ENCODE measurements at regions not wholly inside any gene's neighbourhood (a gene's known extent, or its start where the extent isn't known, plus 50 kb on each side); places are given as distances from the start of the nearest gene placed in this dataset.

DNA sequence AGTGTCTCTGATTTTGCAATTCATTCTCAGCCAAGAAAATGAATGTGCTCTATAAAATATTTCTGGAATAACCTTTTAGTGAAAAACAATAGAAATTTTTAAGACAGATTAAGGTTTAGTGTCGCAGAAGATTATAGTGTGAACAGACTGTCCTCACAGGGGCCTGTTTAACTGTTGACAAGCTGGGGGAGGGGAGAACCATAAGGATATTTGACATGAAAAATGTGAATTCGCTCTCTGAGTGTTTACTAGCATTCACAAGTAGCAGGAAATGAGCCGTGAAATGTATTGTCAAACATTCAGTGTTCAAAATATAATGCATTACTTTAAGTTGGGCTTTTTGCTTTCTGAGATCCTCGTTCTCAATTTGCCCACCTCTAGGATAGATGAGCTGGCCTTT, 134.8 kb upstream of the TSHZ2 start:
- Histone ChIP-seq H3K79me2 (ENCODE audit: insufficient read depth, low read length) (no peaks in the 10 kb centered on the region), H3K27ac (ENCODE audit: low read depth, low read length) (no peak overlapping the region), H3K4me1 (ENCODE audit: insufficient read depth, low read length) (no peaks in the 10 kb centered on the region), H2AFZ (ENCODE audit: low read length) (no peak overlapping the region), H3K4me3 (ENCODE audit: insufficient read depth, low read length) (no peak overlapping the region), H3K9me3 (ENCODE audit: low read depth, low read length) (peaks cover 2% of the 10 kb centered on the region), H4K20me1 (ENCODE audit: insufficient read depth, low read length) (no peaks in the 10 kb centered on the region), H3K36me3 (ENCODE audit: insufficient read depth, low read length) (no peaks in the 10 kb centered on the region), H3K4me2 (ENCODE audit: insufficient read depth, low read length) (no peak overlapping the region), H3K27me3 (ENCODE audit: insufficient read depth, low read length) (no peaks in the 10 kb centered on the region)
- TF ChIP-seq, protein P1, sequence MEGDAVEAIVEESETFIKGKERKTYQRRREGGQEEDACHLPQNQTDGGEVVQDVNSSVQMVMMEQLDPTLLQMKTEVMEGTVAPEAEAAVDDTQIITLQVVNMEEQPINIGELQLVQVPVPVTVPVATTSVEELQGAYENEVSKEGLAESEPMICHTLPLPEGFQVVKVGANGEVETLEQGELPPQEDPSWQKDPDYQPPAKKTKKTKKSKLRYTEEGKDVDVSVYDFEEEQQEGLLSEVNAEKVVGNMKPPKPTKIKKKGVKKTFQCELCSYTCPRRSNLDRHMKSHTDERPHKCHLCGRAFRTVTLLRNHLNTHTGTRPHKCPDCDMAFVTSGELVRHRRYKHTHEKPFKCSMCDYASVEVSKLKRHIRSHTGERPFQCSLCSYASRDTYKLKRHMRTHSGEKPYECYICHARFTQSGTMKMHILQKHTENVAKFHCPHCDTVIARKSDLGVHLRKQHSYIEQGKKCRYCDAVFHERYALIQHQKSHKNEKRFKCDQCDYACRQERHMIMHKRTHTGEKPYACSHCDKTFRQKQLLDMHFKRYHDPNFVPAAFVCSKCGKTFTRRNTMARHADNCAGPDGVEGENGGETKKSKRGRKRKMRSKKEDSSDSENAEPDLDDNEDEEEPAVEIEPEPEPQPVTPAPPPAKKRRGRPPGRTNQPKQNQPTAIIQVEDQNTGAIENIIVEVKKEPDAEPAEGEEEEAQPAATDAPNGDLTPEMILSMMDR (IDR thresholded peaks at IDR 0.05; ENCODE audit: extremely low read depth, low read depth, low read length): no peak
- no peak for DNase-seq (ENCODE audit: insufficient read length, low spot score, missing footprints)

DNA sequence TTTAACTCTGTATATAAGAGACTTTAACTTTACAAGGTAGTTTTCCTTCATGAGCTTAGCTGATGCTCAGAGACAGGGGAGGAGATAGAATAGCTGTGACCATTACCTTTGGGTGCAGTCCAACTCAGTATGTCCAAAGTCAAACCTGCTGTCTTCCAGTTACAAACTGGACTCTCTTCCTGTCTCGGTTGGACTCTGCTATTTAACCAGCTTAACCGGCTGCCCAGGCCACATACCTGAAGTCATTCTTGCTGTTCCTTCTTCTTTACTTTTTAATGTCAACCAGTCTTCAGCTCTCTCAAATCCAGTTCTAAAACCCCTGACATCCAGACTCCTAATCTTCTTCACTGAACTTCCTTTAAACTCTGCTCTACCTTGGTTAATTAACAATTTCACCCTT, 138.3 kb upstream of the TSHZ2 start:
- Histone ChIP-seq H3K79me2 (ENCODE audit: insufficient read depth, low read length) (no peaks in the 10 kb centered on the region), H3K27ac (ENCODE audit: low read depth, low read length) (no peak overlapping the region), H3K27me3 (ENCODE audit: insufficient read depth, low read length) (no peaks in the 10 kb centered on the region), H3K9me3 (ENCODE audit: low read depth, low read length) (no peaks in the 10 kb centered on the region), H3K4me3 (ENCODE audit: insufficient read depth, low read length) (no peak overlapping the region), H3K4me2 (ENCODE audit: insufficient read depth, low read length) (no peak overlapping the region), H3K36me3 (ENCODE audit: insufficient read depth, low read length) (no peaks in the 10 kb centered on the region), H2AFZ (ENCODE audit: low read length) (no peak overlapping the region), H3K4me1 (ENCODE audit: insufficient read depth, low read length) (no peaks in the 10 kb centered on the region), H4K20me1 (ENCODE audit: insufficient read depth, low read length) (no peaks in the 10 kb centered on the region)
- TF ChIP-seq, protein P1 (IDR thresholded peaks at IDR 0.05; ENCODE audit: extremely low read depth, low read depth, low read length): no peak
- no peak for DNase-seq (ENCODE audit: insufficient read length, low spot score, missing footprints)

DNA sequence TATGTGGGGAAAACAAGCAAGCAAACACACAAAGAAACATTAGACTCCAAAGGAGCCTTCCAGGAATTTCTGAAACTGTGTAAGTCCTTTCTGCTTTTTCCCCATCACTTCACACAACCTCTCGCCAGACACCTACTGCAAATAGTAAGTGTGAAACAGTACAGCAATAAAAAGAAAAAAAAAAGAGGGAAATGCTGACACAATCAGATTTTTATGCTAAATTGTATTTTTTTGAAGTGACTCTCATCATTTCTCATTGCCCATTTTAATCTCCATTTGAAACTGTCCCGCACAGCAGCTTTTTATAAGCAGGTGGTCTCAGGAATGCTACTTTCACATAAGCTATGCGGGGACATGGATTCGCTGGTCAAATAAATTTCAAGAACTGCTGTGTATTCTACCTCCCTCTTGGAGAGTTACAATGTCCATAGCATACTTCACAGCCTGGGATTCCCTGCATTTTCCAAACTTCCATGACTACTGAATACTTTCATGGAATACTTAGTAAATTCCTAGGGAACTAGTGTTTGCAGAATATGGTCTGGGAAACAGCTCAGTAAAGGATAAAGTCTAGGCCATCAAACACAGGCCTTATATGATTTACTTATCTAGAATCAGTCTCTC, 139.9 kb upstream of the TSHZ2 start:
- TF ChIP-seq, protein P1 (IDR thresholded peaks at IDR 0.05; ENCODE audit: extremely low read depth, low read depth, low read length): no peak
- H3K4me3 ChIP-seq (ENCODE audit: insufficient read depth, low read length): no peak overlapping the region

DNA sequence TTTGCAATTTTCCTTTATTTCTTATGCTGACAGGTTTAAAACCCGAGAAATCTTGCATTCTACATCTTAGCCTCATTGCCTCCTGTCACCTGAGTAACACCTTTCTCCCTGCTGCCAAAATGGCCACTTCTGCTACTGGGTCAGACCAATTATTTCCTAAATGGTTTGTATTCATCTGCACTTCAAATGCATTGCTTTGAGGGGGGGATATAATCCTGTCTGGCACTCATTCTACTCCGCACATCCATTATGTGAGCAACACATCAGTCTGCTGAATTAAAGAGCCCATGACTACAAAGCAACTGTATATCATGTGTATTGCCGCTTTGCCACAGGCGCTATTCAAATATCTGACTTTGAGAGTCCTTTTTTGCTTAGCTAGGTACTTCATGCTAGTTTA, 141.6 kb upstream of the TSHZ2 start:
- H2AFZ ChIP-seq (ENCODE audit: low read length): no peak overlapping the region
- H3K27me3 ChIP-seq (ENCODE audit: insufficient read depth, low read length): no peaks in the 10 kb centered on the region
- no peak overlapping the region for H3K27ac ChIP-seq (ENCODE audit: low read depth, low read length)
- H3K4me2 ChIP-seq (ENCODE audit: insufficient read depth, low read length): no peak overlapping the region
- no peak for DNase-seq (ENCODE audit: insufficient read length, low spot score, missing footprints)
- H3K4me3 ChIP-seq (ENCODE audit: insufficient read depth, low read length): no peak overlapping the region
- H3K9me3 ChIP-seq (ENCODE audit: low read depth, low read length): no peaks in the 10 kb centered on the region
- TF ChIP-seq, protein P1 (IDR thresholded peaks at IDR 0.05; ENCODE audit: extremely low read depth, low read depth, low read length): no peak
- no peaks in the 10 kb centered on the region for H3K4me1 ChIP-seq (ENCODE audit: insufficient read depth, low read length)
- H3K36me3 ChIP-seq (ENCODE audit: insufficient read depth, low read length): no peaks in the 10 kb centered on the region
- H3K79me2 ChIP-seq (ENCODE audit: insufficient read depth, low read length): no peaks in the 10 kb centered on the region
- no peaks in the 10 kb centered on the region for H4K20me1 ChIP-seq (ENCODE audit: insufficient read depth, low read length)

More for the DNA sequence above, 139.9 kb upstream of the TSHZ2 start:
- Histone ChIP-seq H3K4me1 (ENCODE audit: insufficient read depth, low read length) (no peaks in the 10 kb centered on the region), H3K36me3 (ENCODE audit: insufficient read depth, low read length) (no peaks in the 10 kb centered on the region), H3K4me2 (ENCODE audit: insufficient read depth, low read length) (no peak overlapping the region), H3K79me2 (ENCODE audit: insufficient read depth, low read length) (no peaks in the 10 kb centered on the region), H3K9me3 (ENCODE audit: low read depth, low read length) (no peaks in the 10 kb centered on the region), H2AFZ (ENCODE audit: low read length) (no peak overlapping the region), H4K20me1 (ENCODE audit: insufficient read depth, low read length) (no peaks in the 10 kb centered on the region), H3K27me3 (ENCODE audit: insufficient read depth, low read length) (no peaks in the 10 kb centered on the region), H3K27ac (ENCODE audit: low read depth, low read length) (no peak overlapping the region)
- DNase-seq (ENCODE audit: insufficient read length, low spot score, missing footprints): no peak

All from osteoblast (primary cell).